ENCODE measurements at regions not wholly inside any gene's neighbourhood (a gene's known extent, or its start where the extent isn't known, plus 50 kb on each side); places are given as distances from the start of the nearest gene placed in this dataset.
"Not testable (repeated sequence)": the region's sequence is repeated elsewhere in the genome, so short reads cannot be mapped to it uniquely, and the experiment has no call there.

GRCh38 chr13:33355201-33355895 lies 69.8 kb upstream of the STARD13 start:
- peak; percentile 87 for DNase-seq (ENCODE audit: low read depth)
- no peak overlapping the region for H3K4me3 ChIP-seq (replicated peaks; ENCODE audit: low read depth, low read length)
- TF ChIP-seq, protein P1, sequence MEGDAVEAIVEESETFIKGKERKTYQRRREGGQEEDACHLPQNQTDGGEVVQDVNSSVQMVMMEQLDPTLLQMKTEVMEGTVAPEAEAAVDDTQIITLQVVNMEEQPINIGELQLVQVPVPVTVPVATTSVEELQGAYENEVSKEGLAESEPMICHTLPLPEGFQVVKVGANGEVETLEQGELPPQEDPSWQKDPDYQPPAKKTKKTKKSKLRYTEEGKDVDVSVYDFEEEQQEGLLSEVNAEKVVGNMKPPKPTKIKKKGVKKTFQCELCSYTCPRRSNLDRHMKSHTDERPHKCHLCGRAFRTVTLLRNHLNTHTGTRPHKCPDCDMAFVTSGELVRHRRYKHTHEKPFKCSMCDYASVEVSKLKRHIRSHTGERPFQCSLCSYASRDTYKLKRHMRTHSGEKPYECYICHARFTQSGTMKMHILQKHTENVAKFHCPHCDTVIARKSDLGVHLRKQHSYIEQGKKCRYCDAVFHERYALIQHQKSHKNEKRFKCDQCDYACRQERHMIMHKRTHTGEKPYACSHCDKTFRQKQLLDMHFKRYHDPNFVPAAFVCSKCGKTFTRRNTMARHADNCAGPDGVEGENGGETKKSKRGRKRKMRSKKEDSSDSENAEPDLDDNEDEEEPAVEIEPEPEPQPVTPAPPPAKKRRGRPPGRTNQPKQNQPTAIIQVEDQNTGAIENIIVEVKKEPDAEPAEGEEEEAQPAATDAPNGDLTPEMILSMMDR (IDR thresholded peaks at IDR 0.05; ENCODE audit: low read length, missing control alignments): no peak

DNA sequence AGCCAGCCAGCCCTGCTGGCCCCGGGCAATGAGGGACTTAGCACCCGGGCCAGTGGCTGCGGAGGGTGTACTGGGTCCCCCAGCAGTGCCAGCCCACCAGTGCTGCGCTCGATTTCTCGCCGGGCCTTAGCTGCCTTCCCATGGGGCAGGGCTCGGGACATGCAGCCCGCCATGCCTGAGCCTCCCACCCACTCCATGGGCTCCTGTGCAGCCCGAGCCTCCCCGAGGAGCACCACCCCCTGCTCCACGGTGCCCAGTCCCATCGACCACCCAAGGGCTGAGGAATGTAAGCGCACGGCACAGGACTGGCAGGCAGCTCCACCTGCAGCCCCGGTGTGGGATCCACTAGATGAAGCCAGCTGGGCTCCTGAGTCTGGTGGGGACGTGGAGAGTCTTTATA lies 72.5 kb upstream of the STARD13 start:
- H3K4me3 ChIP-seq (replicated peaks; ENCODE audit: low read depth, low read length); DNase-seq (ENCODE audit: low read depth): not testable (repeated sequence)

- TF ChIP-seq, protein P1 (IDR thresholded peaks at IDR 0.05; ENCODE audit: low read length, missing control alignments): no peak
- no peak for DNase-seq (ENCODE audit: low read depth)
- no peak overlapping the region for H3K4me3 ChIP-seq (replicated peaks; ENCODE audit: low read depth, low read length)
Measured at GRCh38 chr13:33362986-33363727, 77.6 kb upstream of the STARD13 start.

DNA sequence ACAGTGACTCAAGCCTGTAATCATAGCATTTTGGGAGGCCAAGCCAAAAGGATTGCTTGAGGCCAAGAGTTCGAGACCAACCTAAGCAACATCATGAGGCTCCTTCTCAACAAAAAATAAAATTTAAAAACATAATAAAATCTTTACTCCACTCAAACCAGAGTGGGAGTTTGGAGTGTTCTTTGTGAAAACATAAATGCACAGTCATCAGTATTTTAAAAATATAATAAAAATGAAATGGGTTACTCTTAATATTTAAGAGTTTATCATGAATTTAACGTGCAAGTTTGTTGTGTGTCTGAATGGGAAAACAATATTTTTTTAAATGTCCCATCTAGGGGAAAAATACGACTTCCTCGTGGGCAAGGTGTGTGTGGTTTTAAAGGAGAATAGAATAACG lies 78.6 kb upstream of the STARD13 start:
- TF ChIP-seq, protein P1 (IDR thresholded peaks at IDR 0.05; ENCODE audit: low read length, missing control alignments): no peak
- no peak for DNase-seq (ENCODE audit: low read depth)
- no peak overlapping the region for H3K4me3 ChIP-seq (replicated peaks; ENCODE audit: low read depth, low read length)

GRCh38 chr13:33366469-33367062 lies 81.0 kb upstream of the STARD13 start:
- no peak overlapping the region for H3K4me3 ChIP-seq (replicated peaks; ENCODE audit: low read depth, low read length)
- TF ChIP-seq, protein P1 (IDR thresholded peaks at IDR 0.05; ENCODE audit: low read length, missing control alignments): no peak

GRCh38 chr13:33367171-33367895 lies 81.8 kb upstream of the STARD13 start:
- TF ChIP-seq, protein P1 (IDR thresholded peaks at IDR 0.05; ENCODE audit: low read length, missing control alignments): no peak
- H3K4me3 ChIP-seq (replicated peaks; ENCODE audit: low read depth, low read length): no peak overlapping the region
- DNase-seq (ENCODE audit: low read depth): no peak

More at GRCh38 chr13:33366469-33367062, 81.0 kb upstream of the STARD13 start:
- no peak for DNase-seq (ENCODE audit: low read depth)

GRCh38 chr13:33367926-33368325 lies 82.4 kb upstream of the STARD13 start:
- DNase-seq (ENCODE audit: low read depth): no peak
- H3K4me3 ChIP-seq (replicated peaks; ENCODE audit: low read depth, low read length): no peak overlapping the region
- TF ChIP-seq, protein P1 (IDR thresholded peaks at IDR 0.05; ENCODE audit: low read length, missing control alignments): no peak
